ENCODE measurements at regions not wholly inside any gene's neighbourhood (a gene's known extent, or its start where the extent isn't known, plus 50 kb on each side); places are given as distances from the start of the nearest gene placed in this dataset.

DNA sequence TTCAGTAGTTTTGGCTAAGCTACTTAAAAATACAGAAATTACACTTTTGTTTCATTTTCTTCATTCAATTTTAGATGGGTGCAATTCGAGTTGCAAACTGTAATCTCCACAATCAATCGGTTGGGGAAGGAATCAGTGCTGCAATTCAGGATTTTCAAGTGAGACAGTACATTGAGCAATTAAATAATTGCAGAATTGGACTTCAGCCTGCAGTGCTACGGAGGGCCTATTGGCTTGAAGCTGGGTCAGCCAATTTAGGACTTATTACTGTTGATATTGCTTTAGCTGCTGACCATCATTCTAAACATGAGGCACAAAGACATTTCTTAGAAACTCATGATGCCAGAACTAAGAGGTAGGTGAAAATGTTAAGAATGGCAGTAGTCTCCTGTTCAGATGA lies 77.7 kb downstream of the BLTP1 start:
- TF ChIP-seq, protein P1, sequence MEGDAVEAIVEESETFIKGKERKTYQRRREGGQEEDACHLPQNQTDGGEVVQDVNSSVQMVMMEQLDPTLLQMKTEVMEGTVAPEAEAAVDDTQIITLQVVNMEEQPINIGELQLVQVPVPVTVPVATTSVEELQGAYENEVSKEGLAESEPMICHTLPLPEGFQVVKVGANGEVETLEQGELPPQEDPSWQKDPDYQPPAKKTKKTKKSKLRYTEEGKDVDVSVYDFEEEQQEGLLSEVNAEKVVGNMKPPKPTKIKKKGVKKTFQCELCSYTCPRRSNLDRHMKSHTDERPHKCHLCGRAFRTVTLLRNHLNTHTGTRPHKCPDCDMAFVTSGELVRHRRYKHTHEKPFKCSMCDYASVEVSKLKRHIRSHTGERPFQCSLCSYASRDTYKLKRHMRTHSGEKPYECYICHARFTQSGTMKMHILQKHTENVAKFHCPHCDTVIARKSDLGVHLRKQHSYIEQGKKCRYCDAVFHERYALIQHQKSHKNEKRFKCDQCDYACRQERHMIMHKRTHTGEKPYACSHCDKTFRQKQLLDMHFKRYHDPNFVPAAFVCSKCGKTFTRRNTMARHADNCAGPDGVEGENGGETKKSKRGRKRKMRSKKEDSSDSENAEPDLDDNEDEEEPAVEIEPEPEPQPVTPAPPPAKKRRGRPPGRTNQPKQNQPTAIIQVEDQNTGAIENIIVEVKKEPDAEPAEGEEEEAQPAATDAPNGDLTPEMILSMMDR (conservative IDR thresholded peaks at IDR 0.05 in 1 of 2, IDR thresholded peaks at IDR 0.05 in 1 of 2; ENCODE audit: low read depth in 1 of 2, low read length in 2 of 2): no peak
- TF ChIP-seq EZH2 (IDR thresholded peaks at IDR 0.05; ENCODE audit: low read length, missing control alignments): no peak

Data from fibroblast of lung (primary cell).